GM19438 (cell line): ENCODE measurements at regions not wholly inside any gene's neighbourhood (a gene's known extent, or its start where the extent isn't known, plus 50 kb on each side); places are given as distances from the start of the nearest gene placed in this dataset.

Experiments used
- ATAC-seq: cut with Tn5 transposase; IDR thresholded peaks from one replicate; pipeline ENCODE4 v1.9.1; 2021; ENCODE audit warnings: low read depth; ENCODE audit not compliant: unreplicated experiment

DNA sequence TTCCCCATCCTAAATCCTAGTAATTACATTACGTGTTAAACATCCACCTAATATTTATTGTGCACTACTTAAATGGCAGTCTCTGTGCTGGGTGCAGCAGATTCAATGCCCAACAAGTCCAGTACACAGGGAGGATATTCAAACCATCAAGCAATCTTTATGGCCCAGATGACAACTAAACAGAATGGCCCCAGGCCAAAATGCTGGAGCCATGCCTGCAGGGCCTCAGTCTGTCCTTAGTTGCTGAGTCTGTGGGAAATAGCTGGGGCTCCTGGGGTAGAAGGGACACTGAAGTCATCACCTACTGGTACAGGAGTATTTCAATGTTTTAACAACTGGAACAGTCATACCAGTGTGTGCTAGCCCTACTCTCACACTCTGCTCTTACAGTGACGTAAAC lies 153.5 kb downstream of the ZNF608 start:
- ATAC-seq = no peak

GRCh38 chr5:124591583-124591982 lies 154.9 kb downstream of the ZNF608 start:
- no peak for ATAC-seq

GRCh38 chr5:124590686-124591085 lies 155.8 kb downstream of the ZNF608 start:
- ATAC-seq = no peak

GRCh38 chr5:124587280-124587679 lies 159.2 kb downstream of the ZNF608 start:
- ATAC-seq = no peak

DNA sequence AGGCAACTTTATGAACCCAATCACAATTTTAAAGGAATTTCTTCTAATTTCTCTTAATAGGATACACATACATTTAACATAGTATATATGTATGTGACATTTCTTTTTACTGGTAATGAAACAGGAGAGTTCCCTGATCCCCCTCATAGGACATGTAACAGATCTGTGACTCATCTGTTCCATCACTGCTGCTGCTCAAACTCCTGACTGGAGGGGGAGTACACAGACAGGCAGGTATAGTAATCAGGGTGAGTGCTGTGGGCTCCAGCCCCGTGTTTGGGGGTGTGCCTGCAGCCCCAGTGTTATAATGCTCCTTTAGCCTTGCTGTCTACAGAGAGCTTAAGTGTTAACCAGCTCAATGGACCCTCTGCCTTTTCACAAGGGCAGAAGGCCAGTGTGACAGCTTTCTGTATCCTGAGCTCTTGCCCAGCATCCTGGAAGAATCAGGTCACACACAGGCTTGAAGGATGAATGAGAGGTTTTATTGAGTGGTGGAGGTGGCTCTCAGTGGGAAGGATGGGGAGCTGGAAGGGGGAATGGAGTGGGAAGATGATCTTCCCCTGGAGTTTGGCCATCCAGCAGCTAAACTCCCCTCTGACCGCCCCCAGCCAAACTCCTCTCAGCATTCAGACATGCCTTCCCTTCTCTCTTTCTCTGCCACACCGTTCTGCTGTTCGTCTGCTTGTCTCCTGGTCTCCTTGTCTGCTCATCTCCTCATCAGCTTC lies 161.3 kb downstream of the ZNF608 start:
- ATAC-seq = no peak

DNA sequence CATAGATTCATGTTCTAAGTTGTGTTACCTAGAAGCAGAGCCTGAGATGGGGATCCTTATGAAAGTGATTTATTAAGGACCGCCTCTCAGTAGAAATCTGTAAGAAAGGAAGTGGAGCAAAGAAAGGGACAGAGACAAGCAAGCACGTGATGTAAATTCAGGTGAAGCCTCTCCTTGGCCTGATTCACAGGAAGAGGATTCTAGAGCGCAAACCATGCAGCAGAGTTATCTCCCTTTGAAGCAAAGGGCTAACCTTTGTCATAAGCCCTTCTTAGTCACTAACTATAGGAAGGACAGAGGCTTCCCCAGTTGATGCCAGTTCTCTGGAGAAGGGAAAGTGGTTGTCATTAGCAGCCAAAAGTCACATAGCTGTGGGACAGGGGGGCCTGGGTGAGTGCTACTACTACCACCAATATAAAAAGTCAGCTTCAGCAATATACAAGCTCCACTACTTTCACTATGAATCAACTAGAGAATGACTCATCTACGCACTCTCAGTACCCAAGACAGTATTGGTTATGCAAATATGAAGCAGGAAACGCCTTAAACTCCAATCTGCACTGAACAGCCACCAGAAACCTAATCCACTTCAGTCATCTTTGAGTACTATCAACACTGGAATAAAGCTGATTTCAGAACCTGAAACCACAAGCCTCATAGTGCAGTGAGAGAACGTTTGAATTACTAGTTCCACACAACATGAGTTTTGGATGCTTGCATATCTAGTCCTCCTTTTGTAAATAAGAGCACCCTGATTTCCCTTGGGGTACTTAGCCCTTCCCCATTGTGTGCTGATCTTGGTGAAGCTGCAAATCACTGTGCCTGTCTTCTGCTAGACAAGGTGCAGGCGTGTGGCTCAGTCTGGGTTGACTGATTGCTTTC lies 162.7 kb downstream of the ZNF608 start:
- ATAC-seq = peak; percentile 99

DNA sequence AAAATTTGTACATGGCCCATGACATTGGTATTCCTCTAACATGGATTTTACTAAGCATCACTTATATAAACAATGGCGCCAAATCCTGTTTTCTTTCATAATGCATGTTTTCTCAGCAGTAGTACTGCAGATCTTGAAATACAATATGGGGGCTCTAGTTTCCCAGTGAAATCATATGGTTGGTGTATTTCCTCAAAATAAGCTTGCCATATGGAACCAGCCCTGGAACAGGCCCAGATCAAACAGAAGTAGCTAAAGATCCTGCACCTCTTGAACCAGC lies 163.9 kb downstream of the ZNF608 start:
- no peak for ATAC-seq

DNA sequence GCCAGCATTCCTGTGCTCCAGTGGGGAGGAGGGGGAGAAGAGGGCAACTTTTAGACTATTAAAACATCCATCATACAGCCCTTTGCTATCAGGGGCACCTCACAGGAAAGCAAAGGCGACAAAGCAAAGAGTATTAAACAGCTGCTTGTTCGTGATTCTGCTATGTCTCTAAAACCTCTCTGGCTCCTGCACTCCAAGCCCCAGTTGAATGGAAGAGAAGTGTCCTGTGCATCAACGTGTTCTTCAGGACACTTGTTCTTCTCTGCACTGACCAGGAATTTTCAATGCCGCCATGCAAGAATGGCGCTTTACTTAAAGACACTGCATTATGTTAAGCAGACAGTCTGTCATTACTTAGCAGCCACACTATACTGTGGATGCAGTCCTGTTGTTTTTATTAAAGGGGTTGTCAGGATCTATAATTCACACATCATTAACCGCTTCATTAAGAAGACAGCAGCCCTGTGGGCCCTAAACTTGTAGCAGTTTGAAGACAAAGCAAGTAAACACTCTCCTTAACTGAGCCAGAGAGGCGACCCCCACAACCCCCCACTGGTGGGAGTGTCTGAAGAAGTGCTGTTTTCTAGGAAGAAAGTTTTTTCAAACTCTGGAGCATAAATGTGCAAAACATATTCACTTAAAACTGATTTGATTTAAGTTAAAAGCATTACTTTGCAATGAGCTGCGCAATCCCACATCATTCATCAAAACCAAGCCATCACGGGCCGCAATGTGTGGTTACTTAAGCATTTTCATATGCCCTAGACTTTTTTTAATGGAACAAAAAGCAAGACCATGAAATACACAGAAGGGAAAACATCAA lies 164.5 kb downstream of the ZNF608 start:
- no peak for ATAC-seq

DNA sequence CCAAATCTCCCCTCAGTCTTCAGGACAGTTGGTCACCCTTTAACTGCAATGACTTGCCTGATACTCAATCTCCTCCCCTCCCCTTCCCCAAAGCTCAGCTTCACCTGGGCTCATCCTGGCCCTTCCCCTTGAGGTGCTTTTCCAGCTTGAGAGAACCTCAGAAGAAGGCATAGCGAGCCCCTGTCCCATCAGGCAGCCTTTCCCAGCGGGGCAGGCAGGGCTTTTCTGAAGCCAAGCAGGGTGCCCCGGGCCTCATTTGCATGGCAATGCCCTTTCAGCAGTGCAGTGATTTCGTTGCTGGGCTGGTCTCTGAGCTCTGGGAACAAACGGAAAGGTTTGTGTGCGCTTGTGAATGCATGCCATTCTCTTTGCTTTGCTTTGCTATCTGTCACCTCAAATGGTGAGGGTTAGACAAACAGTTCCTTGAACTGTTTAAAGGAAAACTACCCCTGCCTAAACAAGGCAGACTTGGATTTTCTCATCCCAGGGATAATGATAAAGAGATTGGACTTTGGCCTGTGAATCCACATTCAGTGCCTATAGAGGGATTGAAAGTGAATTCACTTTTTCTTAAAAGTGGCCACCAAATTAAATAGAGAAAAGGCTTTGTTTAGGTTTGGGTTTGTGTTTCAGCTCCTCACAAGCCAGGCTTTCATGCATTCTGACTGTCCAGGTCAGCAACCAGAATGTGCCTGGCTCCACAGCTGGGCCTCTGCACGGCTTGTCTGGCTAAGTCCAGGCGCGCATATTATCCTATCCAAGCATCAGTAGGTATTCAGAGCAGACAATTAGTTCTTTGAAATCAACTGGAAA lies 165.3 kb downstream of the ZNF608 start:
- ATAC-seq = no peak

DNA sequence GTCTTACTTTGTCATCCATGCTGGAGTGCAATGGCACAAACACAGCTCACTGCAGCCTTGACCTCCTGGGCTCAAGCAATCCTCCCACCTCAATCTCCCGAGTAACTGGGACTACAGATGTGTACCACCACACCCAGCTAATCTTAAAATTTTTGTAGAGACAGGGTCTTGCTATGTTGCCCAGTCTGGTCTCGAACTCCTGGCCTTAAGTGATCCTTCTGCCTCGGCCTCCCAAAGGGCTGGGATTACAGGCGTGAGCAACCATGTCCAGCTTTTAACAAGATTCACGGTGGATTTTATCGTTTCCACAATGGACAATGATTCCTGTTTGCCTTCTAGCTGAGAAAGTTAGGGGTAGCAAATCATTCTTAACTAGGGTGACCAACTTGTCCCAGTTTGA lies 165.9 kb downstream of the ZNF608 start:
- no peak for ATAC-seq

DNA sequence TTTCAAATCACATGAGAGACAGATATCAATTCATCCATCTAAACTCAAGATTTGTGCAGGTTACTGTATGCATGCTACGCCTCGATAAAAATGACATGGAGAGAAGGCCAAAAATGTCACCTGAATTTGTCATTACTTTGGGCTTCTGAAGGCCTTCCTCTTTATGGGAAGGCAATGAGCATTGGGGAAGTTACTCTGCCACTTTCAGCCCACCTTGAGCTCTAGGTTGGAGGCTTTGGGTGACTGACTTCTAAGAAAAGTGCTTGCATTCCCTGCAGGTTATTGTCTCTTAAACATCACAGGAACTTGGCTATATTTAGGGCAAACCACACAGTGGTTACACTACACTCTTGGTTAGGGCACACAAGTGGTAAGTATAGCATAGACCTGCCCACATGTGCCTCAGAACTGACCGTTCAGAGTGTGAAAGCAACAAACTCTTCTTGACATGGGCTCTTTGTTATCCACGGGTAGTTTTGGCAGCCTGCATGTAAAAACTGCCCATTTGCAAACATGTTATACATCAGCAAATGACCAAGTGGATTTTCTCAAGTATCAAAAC lies 169.5 kb downstream of the ZNF608 start:
- ATAC-seq = peak; percentile 69

DNA sequence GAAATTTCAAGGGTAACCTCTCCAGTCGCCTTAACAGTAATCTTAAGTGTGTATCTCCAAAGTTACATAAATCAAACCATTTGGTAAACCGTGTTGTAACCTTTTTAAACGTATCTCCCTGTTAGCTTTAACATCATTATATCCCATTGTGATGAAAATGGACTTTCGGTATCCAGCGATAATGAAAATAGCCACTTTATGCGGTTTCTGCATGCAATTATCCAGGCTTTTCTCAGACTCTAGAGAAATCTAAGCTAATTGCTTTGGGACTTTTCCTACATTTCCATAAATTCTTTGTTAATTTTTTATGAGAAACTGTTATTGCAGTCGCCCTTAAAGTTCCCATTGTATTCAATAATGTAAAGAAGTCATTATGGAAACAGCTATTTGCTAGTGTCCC lies 170.7 kb downstream of the ZNF608 start:
- ATAC-seq = no peak

DNA sequence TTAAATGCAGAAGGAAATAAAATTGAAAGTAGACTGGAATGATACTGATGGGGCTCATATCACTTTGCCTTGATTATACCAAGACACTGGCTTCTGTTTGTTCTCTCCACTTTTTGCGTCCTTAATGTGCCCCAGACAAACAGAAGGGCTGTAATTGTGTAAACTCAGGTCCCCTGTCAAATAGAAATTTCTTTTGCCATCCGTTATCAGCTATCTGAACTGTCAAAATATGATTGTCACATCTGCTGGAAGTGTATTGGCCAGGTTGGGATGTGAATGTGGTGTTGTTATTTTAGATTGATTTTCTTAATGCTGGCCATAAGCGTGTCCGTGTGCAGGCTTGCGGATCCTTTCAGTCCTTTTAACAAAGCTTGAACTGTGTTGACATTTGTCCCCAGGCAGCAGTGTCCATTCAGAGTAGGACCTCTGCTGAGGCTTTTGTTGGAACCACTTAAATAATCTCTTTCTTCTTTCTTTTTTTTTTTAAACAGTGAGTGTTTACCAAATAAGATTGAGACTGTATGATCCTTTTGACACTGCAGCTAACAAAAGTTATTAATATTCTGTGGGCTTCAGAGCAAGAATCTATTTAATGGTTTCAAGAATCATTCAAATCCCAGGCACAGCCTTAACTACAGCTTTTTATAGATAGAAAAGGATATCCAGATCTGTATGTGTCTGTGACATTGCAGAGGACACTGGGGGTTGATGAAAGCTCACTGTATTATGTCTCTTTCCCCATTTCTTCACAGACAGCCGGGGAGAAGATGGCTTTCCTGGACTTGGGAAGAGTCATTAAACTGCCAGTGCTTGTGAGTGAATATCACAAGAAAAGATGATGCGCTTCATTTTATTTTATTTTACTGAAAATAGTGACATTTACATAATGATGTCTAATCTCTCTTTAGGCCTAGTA lies 171.7 kb downstream of the ZNF608 start:
- no peak for ATAC-seq

GRCh38 chr5:124572971-124573370 lies 173.5 kb downstream of the ZNF608 start:
- no peak for ATAC-seq

DNA sequence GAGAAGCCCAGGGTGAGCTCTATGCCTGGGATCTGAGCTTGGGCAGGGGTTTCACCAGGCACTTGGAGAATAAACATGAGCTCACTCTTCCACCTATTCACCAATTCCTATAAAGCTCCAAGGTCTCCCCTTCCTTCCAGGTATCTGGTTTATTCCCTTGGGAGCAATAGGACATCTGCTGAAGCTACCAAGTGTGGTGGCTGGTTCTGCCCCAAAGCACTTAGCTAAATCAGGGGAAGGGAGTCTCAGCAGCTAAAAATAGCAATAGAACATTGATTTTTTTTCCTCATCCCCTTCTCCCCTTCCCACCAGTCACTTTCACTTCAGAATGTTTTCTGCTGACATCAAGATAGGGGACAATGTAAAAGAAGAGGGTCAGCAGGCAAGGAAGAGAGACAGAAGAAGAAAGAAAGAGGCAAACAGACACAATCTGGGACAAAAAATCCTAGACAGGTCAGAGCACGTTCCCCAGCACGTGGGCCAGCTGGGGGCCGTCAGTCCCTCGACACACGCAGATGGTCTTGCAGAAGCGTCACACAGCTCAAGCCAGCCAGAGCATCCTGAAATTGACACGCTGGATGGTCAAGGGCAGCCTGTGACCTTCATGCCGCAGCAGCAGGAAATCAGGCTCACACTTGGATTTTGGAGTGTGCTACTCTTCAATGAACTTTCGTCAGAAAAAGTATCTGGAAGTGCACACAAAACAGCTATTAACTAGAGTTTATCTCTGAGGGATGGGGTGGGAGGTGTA lies 176.0 kb downstream of the ZNF608 start:
- no peak for ATAC-seq

- ATAC-seq = no peak
Observed at GRCh38 chr5:124566875-124567450, 179.5 kb downstream of the ZNF608 start.

DNA sequence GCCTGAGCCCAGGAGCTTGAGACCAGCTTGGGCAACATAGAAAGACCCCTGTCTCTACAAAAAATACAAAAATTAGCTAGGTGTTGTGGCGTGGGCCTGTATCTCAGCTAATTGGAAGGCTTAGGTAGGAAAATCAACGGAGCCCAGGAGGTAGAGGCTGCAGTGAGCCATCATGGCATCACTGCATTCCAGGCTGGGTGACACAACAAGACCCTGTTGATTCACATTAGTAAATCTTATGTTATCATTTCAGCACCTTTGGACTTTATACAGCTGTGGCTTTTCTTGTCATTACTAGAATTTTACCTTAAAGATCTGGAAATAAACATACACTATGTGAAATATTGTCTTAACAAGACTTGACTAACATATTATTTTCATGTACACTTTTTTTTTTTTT lies 185.0 kb downstream of the ZNF608 start:
- no peak for ATAC-seq

GRCh38 chr5:124560370-124560769 lies 186.1 kb downstream of the ZNF608 start:
- no peak for ATAC-seq
